Neural progenitor cell (in vitro differentiated cells): ENCODE measurements at regions not wholly inside any gene's neighbourhood (a gene's known extent, or its start where the extent isn't known, plus 50 kb on each side); places are given as distances from the start of the nearest gene placed in this dataset.

Source experiments
- DNase-seq: peaks from one replicate; pipeline ENCODE4 v3.0.0-alpha.2; 2016; ENCODE audit warnings: low spot score
- H2AFZ ChIP-seq: fragments of 200-600 bp; sonication (generic); replicated peaks from 2 replicates; pipeline ENCODE4 v1.6.1; 2016; ENCODE audit warnings: antibody characterized with exemption
- H3F3A ChIP-seq: fragments of 200-600 bp; sonication (generic); 2 replicates; pipeline ENCODE4 v1.6.1; 2016; ENCODE audit warnings: antibody characterized with exemption, low read depth
- H3K27ac ChIP-seq: fragments of 200-600 bp; sonication (generic); 2 replicates; pipeline ENCODE4 v1.5.1; 2016; ENCODE audit warnings: mild to moderate bottlenecking
- H3K27me3 ChIP-seq: fragments of 200-600 bp; sonication (generic); 2 replicates; pipeline ENCODE4 v1.6.1; 2016; ENCODE audit warnings: mild to moderate bottlenecking, moderate library complexity
- H3K36me3 ChIP-seq: fragments of 200-600 bp; sonication (generic); 2 replicates; pipeline ENCODE4 v1.5.1; 2016
- H3K4me1 ChIP-seq: fragments of 200-600 bp; sonication (generic); 2 replicates; pipeline ENCODE4 v1.6.1; 2016; ENCODE audit warnings: mixed run types
- H3K4me2 ChIP-seq: fragments of 200-600 bp; sonication (generic); 2 replicates; pipeline ENCODE4 v1.6.1; 2016
- H3K4me3 ChIP-seq: fragments of 200-600 bp; sonication (generic); 2 replicates; pipeline ENCODE4 v1.5.1; 2016
- H3K79me2 ChIP-seq: fragments of 200-600 bp; sonication (generic); 2 replicates; pipeline ENCODE4 v1.6.1; 2016; ENCODE audit warnings: low read depth
- H3K9ac ChIP-seq: fragments of 200-600 bp; sonication (generic); 2 replicates; pipeline ENCODE4 v1.6.1; 2016
- H3K9me3 ChIP-seq: fragments of 200-600 bp; sonication (generic); 2 replicates; pipeline ENCODE4 v1.5.1; 2016; ENCODE audit warnings: low read depth
- H4K20me1 ChIP-seq: fragments of 200-600 bp; sonication (generic); 2 replicates; pipeline ENCODE4 v1.6.1; 2016; ENCODE audit warnings: low read depth
- H3K27ac Mint-ChIP-seq: 3 replicates; pipeline ENCODE4 v1.8.0; 2021; ENCODE audit warnings: mixed read lengths
- H3K27me3 Mint-ChIP-seq: 2 replicates; pipeline ENCODE4 v1.8.0; 2022; ENCODE audit warnings: low read depth, mild to moderate bottlenecking, inconsistent platforms, moderate library complexity, mixed read lengths; ENCODE audit not compliant: insufficient read depth
- H3K36me3 Mint-ChIP-seq: 3 replicates; pipeline ENCODE4 v1.8.0; 2021; ENCODE audit warnings: mixed read lengths
- H3K4me1 Mint-ChIP-seq: 3 replicates; pipeline ENCODE4 v1.8.0; 2021; ENCODE audit warnings: mixed read lengths
- H3K4me3 Mint-ChIP-seq: 3 replicates; pipeline ENCODE4 v1.8.0; 2021; ENCODE audit warnings: mild to moderate bottlenecking, moderate library complexity, mixed read lengths
- H3K9me3 Mint-ChIP-seq: 3 replicates; pipeline ENCODE4 v1.8.0; 2020; ENCODE audit warnings: mixed read lengths
- CTCF ChIP-seq: fragments of 200-600 bp; sonication (generic); IDR thresholded peaks from 2 replicates; pipeline ENCODE4 v1.5.1; 2017; ENCODE audit warnings: antibody characterized with exemption, mild to moderate bottlenecking
- EZH2 ChIP-seq: fragments of 200-600 bp; sonication (generic); IDR thresholded peaks from 2 replicates; pipeline ENCODE4 v1.6.1; 2017; ENCODE audit warnings: antibody characterized with exemption, mild to moderate bottlenecking, moderate library complexity
- EZH2phosphoT487 ChIP-seq: fragments of 200-600 bp; sonication (generic); IDR thresholded peaks from 2 replicates; pipeline ENCODE4 v1.6.1; 2017; ENCODE audit warnings: antibody characterized with exemption

GRCh38 chr17:52383493-52384100, 225.1 kb upstream of the CA10 start:
- DNase-seq = peak; percentile 87
- H3K27me3 ChIP-seq = no peaks in the 10 kb centered on the region
- peaks cover 7% of the 10 kb centered on the region for H3K4me1 Mint-ChIP-seq
- H3K4me2 ChIP-seq = no peak overlapping the region
- no peak overlapping the region for H3K4me3 Mint-ChIP-seq
- no peaks in the 10 kb centered on the region for H3K4me1 ChIP-seq
- H3F3A ChIP-seq = no peaks in the 10 kb centered on the region
- no peaks in the 10 kb centered on the region for H3K36me3 Mint-ChIP-seq
- TF ChIP-seq CTCF = peak; percentile 82
- TF ChIP-seq EZH2phosphoT487 = no peak
- no peaks in the 10 kb centered on the region for H3K9me3 Mint-ChIP-seq
- no peaks in the 10 kb centered on the region for H3K36me3 ChIP-seq
- peak overlapping the region; percentile 17 for H2AFZ ChIP-seq
- H3K4me3 ChIP-seq = no peak overlapping the region
- no peak overlapping the region for H3K27ac ChIP-seq
- H3K9me3 ChIP-seq = no peaks in the 10 kb centered on the region
- H3K9ac ChIP-seq = no peak overlapping the region
- H3K27ac Mint-ChIP-seq = no peak overlapping the region
- no peaks in the 10 kb centered on the region for H3K79me2 ChIP-seq
- H4K20me1 ChIP-seq = no peaks in the 10 kb centered on the region
- H3K27me3 Mint-ChIP-seq = no peaks in the 10 kb centered on the region

GRCh38 chr17:52378860-52379259, 220.3 kb upstream of the CA10 start:
- Mint-ChIP-seq H3K9me3 (no peaks in the 10 kb centered on the region), H3K36me3 (no peaks in the 10 kb centered on the region), H3K4me1 (peaks cover 4% of the 10 kb centered on the region), H3K27ac (no peak overlapping the region), H3K4me3 (no peak overlapping the region), H3K27me3 (no peaks in the 10 kb centered on the region)
- no peak for DNase-seq
- no peak overlapping the region for H3K27ac ChIP-seq
- H3K27me3 ChIP-seq = no peaks in the 10 kb centered on the region
- no peaks in the 10 kb centered on the region for H4K20me1 ChIP-seq
- H3F3A ChIP-seq = no peaks in the 10 kb centered on the region
- H3K4me2 ChIP-seq = no peak overlapping the region
- H3K79me2 ChIP-seq = no peaks in the 10 kb centered on the region
- TF ChIP-seq EZH2 = no peak
- no peak for TF ChIP-seq CTCF
- no peak for TF ChIP-seq EZH2phosphoT487
- no peaks in the 10 kb centered on the region for H3K9me3 ChIP-seq
- no peak overlapping the region for H3K9ac ChIP-seq
- no peak overlapping the region for H2AFZ ChIP-seq
- H3K4me1 ChIP-seq = no peaks in the 10 kb centered on the region
- no peaks in the 10 kb centered on the region for H3K36me3 ChIP-seq
- H3K4me3 ChIP-seq = no peak overlapping the region

GRCh38 chr17:52376137-52376536, 217.6 kb upstream of the CA10 start:
- H4K20me1 ChIP-seq = no peaks in the 10 kb centered on the region
- Mint-ChIP-seq H3K4me1 (peaks cover 4% of the 10 kb centered on the region), H3K36me3 (no peaks in the 10 kb centered on the region), H3K4me3 (no peak overlapping the region), H3K27ac (no peak overlapping the region), H3K9me3 (no peaks in the 10 kb centered on the region), H3K27me3 (no peaks in the 10 kb centered on the region)
- H3K27me3 ChIP-seq = no peaks in the 10 kb centered on the region
- H3K4me3 ChIP-seq = no peak overlapping the region
- H3K4me2 ChIP-seq = no peak overlapping the region
- H3K27ac ChIP-seq = no peak overlapping the region
- no peaks in the 10 kb centered on the region for H3K79me2 ChIP-seq
- H3F3A ChIP-seq = no peaks in the 10 kb centered on the region
- TF ChIP-seq EZH2phosphoT487 = no peak
- TF ChIP-seq CTCF = no peak
- no peak for TF ChIP-seq EZH2
- no peak overlapping the region for H3K9ac ChIP-seq
- H3K36me3 ChIP-seq = no peaks in the 10 kb centered on the region
- peak overlapping the region; percentile 57 for H2AFZ ChIP-seq
- H3K4me1 ChIP-seq = no peaks in the 10 kb centered on the region
- H3K9me3 ChIP-seq = no peaks in the 10 kb centered on the region
- DNase-seq = peak; percentile 23
